HepG2 (cell line): ENCODE measurements at regions not wholly inside any gene's neighbourhood (a gene's known extent, or its start where the extent isn't known, plus 50 kb on each side); places are given as distances from the start of the nearest gene placed in this dataset.

ENCODE experiments used
- ATAC-seq: fragments of 200-7000 bp; cut with Tn5 transposase; 3 replicates; pipeline ENCODE4 v1.9.1; 2020; ENCODE audit warnings: mild to moderate bottlenecking, moderate library complexity
- BruUV-seq: library from RNA; stranded (reverse); fragments of 400-500 nt; replicated peaks from 2 replicates; lab custom pipeline; 2021; lab: Mats Ljungman, UMichigan
- CTCF ChIA-PET: fragments of 300-600 bp; formaldehyde crosslinking; extraction: SDS; loops from one replicate; lab custom pipeline; 2021; ENCODE audit warnings: low total read pairs, inconsistent platforms, low intra/inter-chr PET ratio; lab: Yijun Ruan, JAX
- POLR2A ChIA-PET: fragments of 350-600 bp; sonication (Branson Sonifier 250); formaldehyde crosslinking; loops from one replicate; lab custom pipeline; 2020; ENCODE audit warnings: antibody characterized with exemption, inconsistent platforms; lab: Yijun Ruan, JAX
- DNase-seq: peaks from one replicate; pipeline ENCODE4 v3.0.0-alpha.2; 2015; ENCODE audit warnings: low spot score
- FAIRE-seq: peaks from 3 replicates; lab custom pipeline; 2011; peaks lifted over from hg19 to GRCh38; lab: Jason Lieb, UNC
- H2AFZ ChIP-seq: one replicate; pipeline ENCODE4 v1.6.1; 2011; ENCODE audit warnings: low read length, inconsistent platforms
- H3K27ac ChIP-seq: fragments of 300-600 bp; 3 replicates; pipeline ENCODE4 v1.8.0; 2011; ENCODE audit warnings: mixed run types, mild to moderate bottlenecking, mixed read lengths, low read length, inconsistent platforms; ENCODE audit not compliant: insufficient read depth; ENCODE audit errors: extremely low read length
- H3K27me3 ChIP-seq, 2 experiments: fragments of 200-600 bp in 1 of 2; 2 replicates in 1 of 2; 3 replicates in 1 of 2; pipeline versions ENCODE4 v1.6.0 to v1.8.0; 2011; ENCODE audit warnings: low read length in 2 of 2, mild to moderate bottlenecking in 2 of 2, moderate library complexity in 2 of 2, inconsistent platforms in 1 of 2; ENCODE audit not compliant: insufficient read depth in 2 of 2, control insufficient read depth in 1 of 2
- H3K36me3 ChIP-seq, 2 experiments: fragments of 200-600 bp in 1 of 2; replicated peaks in 1 of 2; 2 replicates in 1 of 2; 3 replicates in 1 of 2; pipeline versions ENCODE4 v1.5.1 to v1.8.0; 2011; ENCODE audit warnings: low read length in 2 of 2, inconsistent platforms in 1 of 2; ENCODE audit not compliant: insufficient read depth in 2 of 2, control insufficient read depth in 1 of 2
- H3K4me1 ChIP-seq: 2 replicates; pipeline ENCODE4 v1.5.1; 2012; ENCODE audit warnings: low read length, inconsistent platforms; ENCODE audit not compliant: insufficient read depth
- H3K4me2 ChIP-seq: 2 replicates; pipeline ENCODE4 v1.6.0; 2011; ENCODE audit warnings: low read depth, low read length, inconsistent platforms
- H3K4me3 ChIP-seq, 3 experiments: fragments of 200-600 bp in 1 of 3; sonication (generic), shearing (Covaris generic) in 1 of 3; replicated peaks in 1 of 3; 2 replicates each; pipeline ENCODE4 v1.5.1; 2011 to 2016; ENCODE audit warnings: low read length in 3 of 3, inconsistent platforms in 2 of 3, low read depth in 2 of 3, mild to moderate bottlenecking in 2 of 3, control low read depth in 1 of 3, mixed read lengths in 1 of 3; ENCODE audit not compliant: insufficient read depth in 1 of 3
- H3K79me2 ChIP-seq: one replicate; pipeline ENCODE4 v1.6.1; 2011; ENCODE audit warnings: low read length, inconsistent platforms; ENCODE audit not compliant: insufficient read depth
- H3K9ac ChIP-seq: 2 replicates; pipeline ENCODE4 v1.6.0; 2011; ENCODE audit warnings: mild to moderate bottlenecking, low read depth, low read length, inconsistent platforms; ENCODE audit not compliant: insufficient read depth
- H3K9me3 ChIP-seq: 2 replicates; pipeline ENCODE4 v1.5.1; 2012; ENCODE audit warnings: mild to moderate bottlenecking, low read length
- H4K20me1 ChIP-seq: 2 replicates; pipeline ENCODE4 v1.6.0; 2011; ENCODE audit warnings: inconsistent platforms, mild to moderate bottlenecking, low read length, moderate library complexity; ENCODE audit not compliant: insufficient read depth
- BORCS8-MEF2B ChIP-seq: sonication (generic); formaldehyde crosslinking; IDR thresholded peaks from 2 replicates; pipeline ENCODE4 v1.8.0; 2022; ENCODE audit warnings: mild to moderate bottlenecking, missing genetic modification reagents
- DMTF1 ChIP-seq: sonication (generic); formaldehyde crosslinking; IDR thresholded peaks from 2 replicates; pipeline ENCODE4 v1.4.0; 2020; ENCODE audit warnings: mild to moderate bottlenecking, missing genetic modification reagents
- DPF2 ChIP-seq: sonication (generic); formaldehyde crosslinking; IDR thresholded peaks from 2 replicates; pipeline ENCODE4 v1.4.0; 2020; ENCODE audit warnings: mild to moderate bottlenecking, low read depth, missing genetic modification reagents, borderline replicate concordance
- DRAP1 ChIP-seq: IDR thresholded peaks from 2 replicates; pipeline ENCODE4 v1.6.1; 2016; ENCODE audit warnings: missing genetic modification reagents, missing compliant biosample characterization
- ERF ChIP-seq: IDR thresholded peaks from 2 replicates; pipeline ENCODE4 v1.6.1; 2018; ENCODE audit warnings: missing biosample characterization, missing genetic modification reagents
- KDM5A ChIP-seq: fragments of 200-600 bp; sonication (generic); IDR thresholded peaks from 2 replicates; pipeline ENCODE4 v1.7.0; 2018; ENCODE audit warnings: antibody characterized with exemption, mild to moderate bottlenecking, low read length, borderline replicate concordance
- MIER2 ChIP-seq: IDR thresholded peaks from 2 replicates; pipeline ENCODE4 v1.6.1; 2016; ENCODE audit warnings: missing biosample characterization, missing genetic modification reagents
- NFIC ChIP-seq: IDR thresholded peaks from 2 replicates; pipeline ENCODE4 v1.6.1; 2012; ENCODE audit warnings: mild to moderate bottlenecking, low read length, inconsistent platforms
- NR3C1 ChIP-seq: sonication (generic); formaldehyde crosslinking; IDR thresholded peaks from 2 replicates; pipeline ENCODE4 v1.4.0; 2020; ENCODE audit warnings: missing genetic modification reagents
- NRL ChIP-seq: sonication (generic); formaldehyde crosslinking; IDR thresholded peaks from 2 replicates; pipeline ENCODE4 v1.5.0; 2020; ENCODE audit warnings: missing genetic modification reagents, mild to moderate bottlenecking, moderate library complexity, borderline replicate concordance
- POGZ ChIP-seq: sonication (generic); formaldehyde crosslinking; IDR thresholded peaks from 2 replicates; pipeline ENCODE4 v1.4.0; 2020; ENCODE audit warnings: mild to moderate bottlenecking, missing genetic modification reagents
- PRDM4 ChIP-seq: sonication (generic); formaldehyde crosslinking; IDR thresholded peaks from 2 replicates; pipeline ENCODE4 v1.9.0; 2021; ENCODE audit warnings: missing genetic modification reagents, borderline replicate concordance
- SRSF1 ChIP-seq: fragments of 200-400 bp; formaldehyde crosslinking; optimal IDR thresholded peaks from 2 replicates; pipeline ENCODE3; 2017; ENCODE audit warnings: mild to moderate bottlenecking, low read depth, low read length, moderate library complexity
- TEAD2 ChIP-seq: sonication (generic); formaldehyde crosslinking; IDR thresholded peaks from 2 replicates; pipeline ENCODE4 v1.9.0; 2021; ENCODE audit warnings: missing genetic modification reagents
- ZBTB3 ChIP-seq: sonication (generic); formaldehyde crosslinking; IDR thresholded peaks from 2 replicates; pipeline ENCODE4 v1.4.0; 2020; ENCODE audit warnings: low read depth, mild to moderate bottlenecking, moderate library complexity, missing genetic modification reagents, borderline replicate concordance
- ZBTB7B ChIP-seq: sonication (generic); formaldehyde crosslinking; IDR thresholded peaks from 2 replicates; pipeline ENCODE4 v1.4.0; 2020; ENCODE audit warnings: missing genetic modification reagents
- ZFP41 ChIP-seq: sonication (generic); formaldehyde crosslinking; IDR thresholded peaks from 2 replicates; pipeline ENCODE4 v1.4.0; 2020; ENCODE audit warnings: mild to moderate bottlenecking, missing genetic modification reagents, borderline replicate concordance
- ZNF383 ChIP-seq: sonication (generic); formaldehyde crosslinking; IDR thresholded peaks from 2 replicates; pipeline ENCODE4 v1.4.0; 2020; ENCODE audit warnings: missing genetic modification reagents, mild to moderate bottlenecking, borderline replicate concordance
- ZNF75D ChIP-seq: sonication (generic); formaldehyde crosslinking; IDR thresholded peaks from 2 replicates; pipeline ENCODE4 v1.8.1; 2023; ENCODE audit warnings: missing genetic modification reagents, mild to moderate bottlenecking, borderline replicate concordance
- ZSCAN29 ChIP-seq: sonication (generic); formaldehyde crosslinking; conservative IDR thresholded peaks from 2 replicates; pipeline ENCODE4 v1.4.0; 2020; ENCODE audit warnings: mild to moderate bottlenecking, missing genetic modification reagents
- WGBS: methylation state at CpG from one replicate; pipeline ENCODE4 v1.1.6; 2017; ENCODE audit warnings: low lambda C conversion rate; 5-methylcytosine and 5-hydroxymethylcytosine counted together
- in situ Hi-C: cut with HindIII; loops from 2 replicates; pipeline ENCODE4 v1.10.0; 2017; ENCODE audit warnings: low pct_unique_long_range_greater_than_20kb; ENCODE audit not compliant: extremely low pct_ligation_motif_present
- intact Hi-C: fragments of 100-400 bp; cut with micrococcal nuclease; formaldehyde crosslinking; loops from one replicate; pipeline ENCODE4 v1.10.0; 2022; ENCODE audit not compliant: unreplicated experiment

GRCh38 chrX:22520128-22520828 lies 247.6 kb downstream of the CBLL2 start (continued):
- TF ChIP-seq DMTF1 (CRISPR knock-in tag) (no peak), ZSCAN29 (CRISPR knock-in tag) (no peak), ERF (CRISPR knock-in tag) (no peak), NFIC (no peak), SRSF1 (no peak), DPF2 (CRISPR knock-in tag) (no peak)

- in situ Hi-C loops, result no loop called here
- no peak for FAIRE-seq
- Histone ChIP-seq H3K27ac (no peak overlapping the region), H2AFZ (no peak overlapping the region), H3K4me2 (no peak overlapping the region), H3K36me3 (no peaks in the 10 kb centered on the region), H3K9ac (no peak overlapping the region), H3K4me3 (no peak overlapping the region), H3K27me3 (no peaks in the 10 kb centered on the region), H3K4me1 (no peaks in the 10 kb centered on the region), H4K20me1 (no peaks in the 10 kb centered on the region), H3K9me3 (no peaks in the 10 kb centered on the region), H3K79me2 (no peaks in the 10 kb centered on the region)
- intact Hi-C loops, result no loop called here
- no TSS peak for BruUV-seq
- no peak for DNase-seq
- no peak for ATAC-seq
- ChIA-PET CTCF (no interaction called here), POLR2A (no interaction called here)
- 0% methylated on average over 3 of the region's 3 CpGs for WGBS
- TF ChIP-seq ZBTB7B (CRISPR knock-in tag), result no peak
- TF ChIP-seq DRAP1 (CRISPR knock-in tag), result no peak
- TF ChIP-seq NRL (CRISPR knock-in tag), result no peak
- TF ChIP-seq NR3C1, result no peak
- TF ChIP-seq BORCS8-MEF2B (CRISPR knock-in tag), result no peak
- TF ChIP-seq ZBTB3 (CRISPR knock-in tag), result no peak
- TF ChIP-seq POGZ (CRISPR knock-in tag), result no peak
- no peak for TF ChIP-seq ZNF75D (CRISPR knock-in tag)
- no peak for TF ChIP-seq ZFP41 (CRISPR knock-in tag)
- no peak for TF ChIP-seq TEAD2 (CRISPR knock-in tag)
- TF ChIP-seq MIER2 (CRISPR knock-in tag), result no peak
- no peak for TF ChIP-seq KDM5A
- TF ChIP-seq ZNF383 (CRISPR knock-in tag), result no peak
- TF ChIP-seq PRDM4 (CRISPR knock-in tag), result no peak
Measured at GRCh38 chrX:22526339-22526738, 253.6 kb downstream of the CBLL2 start.
